ENCODE measurements at regions not wholly inside any gene's neighbourhood (a gene's known extent, or its start where the extent isn't known, plus 50 kb on each side); places are given as distances from the start of the nearest gene placed in this dataset.

GRCh38 chr6:142695016-142695415 is 250.0 kb downstream of the HIVEP2 start:
- H3K4me1 ChIP-seq (ENCODE audit: insufficient read depth, poor library complexity, severe bottlenecking): peaks cover 18% of the 10 kb centered on the region
- H3K27me3 ChIP-seq (ENCODE audit: insufficient read depth, poor library complexity, severe bottlenecking): no peaks in the 10 kb centered on the region
- no peak for TF ChIP-seq CTCF (IDR thresholded peaks at IDR 0.05; ENCODE audit: poor library complexity, severe bottlenecking)
- H3K4me3 ChIP-seq (ENCODE audit: severe bottlenecking): no peak overlapping the region
- no peaks in the 10 kb centered on the region for H3K9me3 ChIP-seq (ENCODE audit: severe bottlenecking)
- DNase-seq (ENCODE audit: low spot score) (no peak), ATAC-seq (ENCODE audit: low read depth) (no peak)
- no peaks in the 10 kb centered on the region for H3K36me3 ChIP-seq (ENCODE audit: low read depth)
- no peak overlapping the region for H3K27ac ChIP-seq (ENCODE audit: poor library complexity, severe bottlenecking)

- peaks cover 18% of the 10 kb centered on the region for H3K4me1 ChIP-seq (ENCODE audit: insufficient read depth, poor library complexity, severe bottlenecking)
- peak overlapping the region; percentile 3 for H3K27ac ChIP-seq (ENCODE audit: poor library complexity, severe bottlenecking)
- TF ChIP-seq CTCF (IDR thresholded peaks at IDR 0.05; ENCODE audit: poor library complexity, severe bottlenecking): no peak
- ATAC-seq (ENCODE audit: low read depth) (peak; percentile 71), DNase-seq (ENCODE audit: low spot score) (no peak)
- no peaks in the 10 kb centered on the region for H3K27me3 ChIP-seq (ENCODE audit: insufficient read depth, poor library complexity, severe bottlenecking)
- H3K9me3 ChIP-seq (ENCODE audit: severe bottlenecking): no peaks in the 10 kb centered on the region
- H3K36me3 ChIP-seq (ENCODE audit: low read depth): no peaks in the 10 kb centered on the region
- no peak overlapping the region for H3K4me3 ChIP-seq (ENCODE audit: severe bottlenecking)
These were observed 248.6 kb downstream of the HIVEP2 start for GRCh38 chr6:142696123-142697000.

GRCh38 chr6:142697001-142697335 is 248.0 kb downstream of the HIVEP2 start:
- Histone ChIP-seq H3K4me1 (ENCODE audit: insufficient read depth, poor library complexity, severe bottlenecking) (peaks cover 18% of the 10 kb centered on the region), H3K9me3 (ENCODE audit: severe bottlenecking) (no peaks in the 10 kb centered on the region), H3K27ac (ENCODE audit: poor library complexity, severe bottlenecking) (no peak overlapping the region), H3K36me3 (ENCODE audit: low read depth) (no peaks in the 10 kb centered on the region), H3K4me3 (ENCODE audit: severe bottlenecking) (no peak overlapping the region), H3K27me3 (ENCODE audit: insufficient read depth, poor library complexity, severe bottlenecking) (no peaks in the 10 kb centered on the region)
- DNase-seq (ENCODE audit: low spot score) (no peak), ATAC-seq (ENCODE audit: low read depth) (no peak)
- TF ChIP-seq CTCF (IDR thresholded peaks at IDR 0.05; ENCODE audit: poor library complexity, severe bottlenecking): no peak

DNA sequence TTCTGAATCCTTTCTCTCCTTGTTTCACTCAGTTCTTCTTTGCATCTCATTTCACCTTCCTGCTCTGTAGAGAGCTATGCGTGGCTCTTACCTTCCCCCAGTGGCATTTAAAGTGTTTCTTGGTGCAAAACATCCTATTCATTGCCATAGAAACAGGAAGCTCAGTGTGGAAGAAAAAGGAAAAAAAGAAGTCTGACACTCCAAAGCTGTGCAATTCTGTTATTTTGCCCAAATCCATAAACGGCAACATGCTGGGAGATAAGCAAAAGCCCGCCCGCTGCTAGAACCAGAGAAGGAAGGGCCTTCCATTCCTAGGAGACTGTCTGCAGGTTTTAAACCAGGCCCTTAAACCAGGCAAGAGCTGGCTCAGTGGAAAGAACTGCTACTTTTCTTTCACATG is 247.1 kb downstream of the HIVEP2 start:
- no peak for TF ChIP-seq CTCF (IDR thresholded peaks at IDR 0.05; ENCODE audit: poor library complexity, severe bottlenecking)
- no peak for DNase-seq (ENCODE audit: low spot score)
- Histone ChIP-seq H3K27me3 (ENCODE audit: insufficient read depth, poor library complexity, severe bottlenecking) (no peaks in the 10 kb centered on the region), H3K4me3 (ENCODE audit: severe bottlenecking) (no peak overlapping the region), H3K4me1 (ENCODE audit: insufficient read depth, poor library complexity, severe bottlenecking) (peaks cover 18% of the 10 kb centered on the region), H3K36me3 (ENCODE audit: low read depth) (no peaks in the 10 kb centered on the region), H3K9me3 (ENCODE audit: severe bottlenecking) (no peaks in the 10 kb centered on the region), H3K27ac (ENCODE audit: poor library complexity, severe bottlenecking) (no peak overlapping the region)
- ATAC-seq (ENCODE audit: low read depth): no peak

DNA sequence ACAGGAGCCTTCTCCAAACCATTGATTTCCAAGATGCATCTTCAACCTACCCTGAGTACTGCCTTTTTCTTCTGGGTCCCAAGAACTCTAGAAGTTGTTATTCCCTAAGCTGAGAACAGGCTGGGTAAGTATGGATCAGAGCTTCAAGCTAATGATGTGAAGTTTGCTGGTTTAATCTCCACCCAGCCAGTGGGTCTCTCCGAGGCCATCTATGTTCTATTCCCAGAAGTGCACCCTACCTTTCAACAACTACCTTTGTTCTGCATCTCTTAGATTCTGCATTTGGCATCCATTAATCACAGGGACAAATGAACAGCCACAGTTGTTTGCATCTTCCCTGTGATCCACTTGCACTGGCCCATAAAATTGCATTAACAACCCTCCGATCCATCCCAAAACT is 246.2 kb downstream of the HIVEP2 start:
- DNase-seq (ENCODE audit: low spot score) (no peak), ATAC-seq (ENCODE audit: low read depth) (no peak)
- TF ChIP-seq CTCF (IDR thresholded peaks at IDR 0.05; ENCODE audit: poor library complexity, severe bottlenecking): peak; percentile 10
- Histone ChIP-seq H3K27me3 (ENCODE audit: insufficient read depth, poor library complexity, severe bottlenecking) (no peaks in the 10 kb centered on the region), H3K4me3 (ENCODE audit: severe bottlenecking) (no peak overlapping the region), H3K36me3 (ENCODE audit: low read depth) (no peaks in the 10 kb centered on the region), H3K27ac (ENCODE audit: poor library complexity, severe bottlenecking) (no peak overlapping the region), H3K4me1 (ENCODE audit: insufficient read depth, poor library complexity, severe bottlenecking) (peaks cover 13% of the 10 kb centered on the region), H3K9me3 (ENCODE audit: severe bottlenecking) (no peaks in the 10 kb centered on the region)
